Esophagus muscularis mucosa (tissue), 4 donors: ENCODE measurements at regions not wholly inside any gene's neighbourhood (a gene's known extent, or its start where the extent isn't known, plus 50 kb on each side); places are given as distances from the start of the nearest gene placed in this dataset.
"Not testable (repeated sequence)": the region's sequence is repeated elsewhere in the genome, so short reads cannot be mapped to it uniquely, and the experiment has no call there.

Source experiments
- DNase-seq: peaks from one replicate; pipeline ENCODE4 v3.0.0-alpha.2; 2017; ENCODE audit errors: extremely low spot score
- H3K27ac ChIP-seq, 4 donors: fragments of 200-600 bp; sonication (generic); replicated peaks in 1 of 4; 1 replicate in 3 of 4; 2 replicates in 1 of 4; pipeline ENCODE4 v1.5.1; 2016 to 2019; ENCODE audit warnings: mild to moderate bottlenecking in 1 of 4
- H3K27me3 ChIP-seq, 4 donors: fragments of 200-600 bp; sonication (generic); one replicate each; pipeline versions ENCODE4 v1.5.1 to v1.6.0; 2016 to 2019
- H3K36me3 ChIP-seq, 4 donors: fragments of 200-600 bp; sonication (generic); one replicate each; pipeline ENCODE4 v1.5.1; 2016 to 2019
- H3K4me1 ChIP-seq, 4 donors: fragments of 200-600 bp; sonication (generic); one replicate each; pipeline ENCODE4 v1.5.1; 2016 to 2019
- H3K4me3 ChIP-seq, 4 donors: fragments of 200-600 bp; sonication (generic); 1 replicate in 2 of 4; 2 replicates in 2 of 4; pipeline ENCODE4 v1.5.1; 2016 to 2019; ENCODE audit warnings: mild to moderate bottlenecking in 4 of 4, moderate library complexity in 1 of 4
- H3K9me3 ChIP-seq, 4 donors: fragments of 200-600 bp; sonication (generic); 1 replicate in 3 of 4; 2 replicates in 1 of 4; pipeline ENCODE4 v1.5.1; 2016 to 2019
- CTCF ChIP-seq, 3 experiments: fragments of 200-600 bp in 2 of 3; fragments of 450-650 bp in 1 of 3; sonication (generic) in 2 of 3; IDR thresholded peaks; one replicate each; pipeline ENCODE4 v1.5.1; 2017 to 2019; ENCODE audit warnings: antibody characterized with exemption in 3 of 3, mild to moderate bottlenecking in 2 of 3, moderate library complexity in 1 of 3
- EP300 ChIP-seq: sonication (generic); formaldehyde crosslinking; IDR thresholded peaks from one replicate; pipeline ENCODE4 v1.6.1; 2017; ENCODE audit warnings: antibody characterized with exemption
- POLR2A ChIP-seq: fragments of 450-650 bp; IDR thresholded peaks from one replicate; pipeline ENCODE4 v1.6.1; 2017; ENCODE audit warnings: antibody characterized with exemption, moderate library complexity, mild to moderate bottlenecking, low read depth
- POLR2AphosphoS5 ChIP-seq, 2 donors: sonication (generic); formaldehyde crosslinking; IDR thresholded peaks; one replicate each; pipeline ENCODE4 v1.6.1; 2017; ENCODE audit warnings: antibody characterized with exemption in 2 of 2
- WGBS: methylation state at CpG from one replicate; pipeline ENCODE4 v1.1.5; 2018; 5-methylcytosine and 5-hydroxymethylcytosine counted together
- intact Hi-C: fragments of 100-400 bp; cut with DNase I; formaldehyde crosslinking; loops from one replicate; pipeline ENCODE4 v1.15.1; 2023

DNA sequence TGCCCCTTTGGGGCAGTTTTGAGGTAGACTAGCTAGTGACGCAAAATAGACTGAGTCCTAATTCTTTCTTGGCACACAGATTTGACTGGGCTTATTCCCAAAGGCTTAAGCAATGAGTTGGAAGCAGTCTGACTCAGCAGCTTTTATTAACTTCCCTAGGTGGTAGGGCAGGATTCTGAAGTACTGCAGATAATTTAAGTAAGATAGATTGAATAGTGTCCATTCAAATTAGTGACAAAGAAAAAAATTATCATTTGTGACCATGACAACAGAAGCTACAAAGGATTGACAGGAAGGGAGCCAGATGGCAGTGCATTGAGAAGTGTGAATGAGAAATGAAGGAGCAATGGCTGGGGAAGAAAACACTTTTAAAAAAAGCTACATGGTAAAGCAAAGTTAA, 649.4 kb downstream of the CDH9 start:
- TF ChIP-seq POLR2A = no peak
- no peak for TF ChIP-seq EP300
- no peak for TF ChIP-seq POLR2AphosphoS5 (IDR thresholded peaks at IDR 0.05)
- TF ChIP-seq CTCF (IDR thresholded peaks at IDR 0.05) = no peak
- intact Hi-C loops = no loop called here
- DNase-seq = no peak
- H3K4me1 ChIP-seq = peaks cover 0 to 4% (median 0%) of the 10 kb centered on the region in 4 donors
- no peak overlapping the region for H3K27ac ChIP-seq
- H3K27me3 ChIP-seq = no peaks in the 10 kb centered on the region
- no peaks in the 10 kb centered on the region for H3K9me3 ChIP-seq
- no peaks in the 10 kb centered on the region for H3K36me3 ChIP-seq
- WGBS = 0% methylated on average over 1 of the region's 1 CpG
- no peak overlapping the region for H3K4me3 ChIP-seq

- Histone ChIP-seq H3K36me3 (no peaks in the 10 kb centered on the region), H3K4me3 (no peak overlapping the region), H3K9me3 (no peaks in the 10 kb centered on the region), H3K27me3 (no peaks in the 10 kb centered on the region), H3K4me1 (peaks cover 0 to 4% (median 0%) of the 10 kb centered on the region in 4 donors), H3K27ac (no peak overlapping the region)
- TF ChIP-seq POLR2AphosphoS5 (IDR thresholded peaks at IDR 0.05) (no peak), CTCF (IDR thresholded peaks at IDR 0.05) (no peak), POLR2A (no peak)
- WGBS = 65% methylated on average over 1 of the region's 1 CpG
- intact Hi-C loops = no loop called here
- DNase-seq = no peak
Measured at GRCh38 chr5:26386532-26386931, 651.9 kb downstream of the CDH9 start.

DNA sequence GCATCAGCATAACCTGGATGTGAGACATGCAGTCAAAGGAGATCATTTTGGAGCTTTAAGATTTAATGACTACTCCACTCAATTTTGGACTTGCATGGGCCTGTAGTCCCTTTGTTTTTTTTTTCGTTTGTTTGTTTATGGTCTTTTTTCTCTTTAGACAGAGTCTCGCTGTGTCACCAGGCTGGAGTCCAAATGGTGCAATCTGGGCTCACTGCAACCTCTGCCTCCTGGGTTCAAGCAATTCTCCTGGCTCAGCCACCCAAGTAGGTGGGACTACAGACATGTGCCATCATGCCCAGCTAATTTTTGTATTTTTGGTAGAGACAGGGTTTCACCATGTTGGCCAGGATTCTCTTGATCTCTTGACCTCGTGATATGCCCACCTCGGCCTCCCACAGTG, 673.8 kb downstream of the CDH9 start:
- H3K36me3 ChIP-seq, intact Hi-C loops, H3K4me3 ChIP-seq, H3K27me3 ChIP-seq, H3K27ac ChIP-seq, H3K4me1 ChIP-seq, DNase-seq: not testable (repeated sequence)
- 82% methylated on average over 4 of the region's 4 CpGs for WGBS
- H3K9me3 ChIP-seq = peaks cover 0 to 19% (median 4%) of the 10 kb centered on the region in 4 donors

- no peaks in the 10 kb centered on the region for H3K36me3 ChIP-seq
- TF ChIP-seq POLR2AphosphoS5 (IDR thresholded peaks at IDR 0.05) (no peak), POLR2A (no peak), CTCF (IDR thresholded peaks at IDR 0.05) (no peak), EP300 (no peak)
- no peaks in the 10 kb centered on the region for H3K9me3 ChIP-seq
- no peaks in the 10 kb centered on the region for H3K27me3 ChIP-seq
- no peak overlapping the region for H3K27ac ChIP-seq
- DNase-seq = no peak
- intact Hi-C loops = no loop called here
- H3K4me3 ChIP-seq = no peak overlapping the region
- H3K4me1 ChIP-seq = no peaks in the 10 kb centered on the region
- WGBS = 73% methylated on average over 3 of the region's 3 CpGs
Measured at GRCh38 chr5:26343801-26344325, 694.5 kb downstream of the CDH9 start.

GRCh38 chr5:26339576-26339975, 698.8 kb downstream of the CDH9 start:
- TF ChIP-seq CTCF (IDR thresholded peaks at IDR 0.05) (no peak), POLR2AphosphoS5 (IDR thresholded peaks at IDR 0.05) (no peak), POLR2A (no peak), EP300 (no peak)
- no peak overlapping the region for H3K27ac ChIP-seq
- no peaks in the 10 kb centered on the region for H3K36me3 ChIP-seq
- no peaks in the 10 kb centered on the region for H3K27me3 ChIP-seq
- DNase-seq = no peak
- no peaks in the 10 kb centered on the region for H3K9me3 ChIP-seq
- intact Hi-C loops = no loop called here
- H3K4me3 ChIP-seq = no peak overlapping the region
- WGBS = 54% methylated on average over 1 of the region's 1 CpG
- H3K4me1 ChIP-seq = no peaks in the 10 kb centered on the region
